Heart left ventricle (tissue), 16 donors: ENCODE measurements at regions not wholly inside any gene's neighbourhood (a gene's known extent, or its start where the extent isn't known, plus 50 kb on each side); places are given as distances from the start of the nearest gene placed in this dataset.

Source experiments
- ATAC-seq, 4 donors: fragments of 200-7000 bp; cut with Tn5 transposase; one replicate each; pipeline ENCODE4 v1.9.1; 2020 to 2022; ENCODE audit warnings: moderate library complexity in 4 of 4, mild to moderate bottlenecking in 3 of 4, moderate number of reproducible peaks in 1 of 4
- DNase-seq, 5 donors: peaks; one replicate each; pipeline ENCODE4 v3.0.0-alpha.2; 2020
- H3K27ac ChIP-seq, 12 donors: fragments of 200-600 bp; sonication (generic) in 4 of 12; one replicate each; pipeline versions ENCODE4 v1.5.0 to v1.8.0; 2016 to 2022; ENCODE audit warnings: mild to moderate bottlenecking in 2 of 12
- H3K27me3 ChIP-seq, 9 donors: fragments of 200-600 bp; sonication (generic) in 2 of 9; one replicate each; pipeline versions ENCODE4 v1.5.1 to v1.8.0; 2016 to 2022; ENCODE audit warnings: mild to moderate bottlenecking in 3 of 9
- H3K36me3 ChIP-seq, 9 donors: fragments of 200-600 bp; sonication (generic) in 2 of 9; one replicate each; pipeline versions ENCODE4 v1.5.0 to v1.8.0; 2018 to 2022; ENCODE audit warnings: mild to moderate bottlenecking in 2 of 9
- H3K4me1 ChIP-seq, 12 donors: fragments of 200-600 bp; sonication (generic) in 4 of 12; one replicate each; pipeline versions ENCODE4 v1.5.0 to v1.8.0; 2016 to 2022; ENCODE audit warnings: mild to moderate bottlenecking in 3 of 12
- H3K4me3 ChIP-seq, 12 donors: fragments of 200-600 bp; sonication (generic) in 4 of 12; one replicate each; pipeline versions ENCODE4 v1.5.0 to v1.8.0; 2017 to 2022; ENCODE audit warnings: mild to moderate bottlenecking in 9 of 12, moderate library complexity in 4 of 12
- H3K9me3 ChIP-seq, 12 donors: fragments of 200-600 bp; sonication (generic) in 4 of 12; one replicate each; pipeline versions ENCODE4 v1.5.0 to v1.8.0; 2016 to 2022; ENCODE audit warnings: mild to moderate bottlenecking in 1 of 12
- POLR2A ChIP-seq, 2 donors: fragments of 450-650 bp; IDR thresholded peaks; one replicate each; pipeline ENCODE4 v1.6.1; 2017; ENCODE audit warnings: antibody characterized with exemption in 2 of 2, mild to moderate bottlenecking in 2 of 2, moderate library complexity in 2 of 2
- WGBS, 4 donors: extraction: QIAGEN DNeasy Blood & Tissue Kit in 2 of 4; methylation state at CpG; one replicate each; pipeline versions ENCODE4 v1.1.5 to v1.1.7; 2013 to 2018; 5-methylcytosine and 5-hydroxymethylcytosine counted together
- intact Hi-C, 10 donors: fragments of 100-400 bp; cut with DNase I; formaldehyde crosslinking; loops; one replicate each; pipeline versions ENCODE4 v1.11.1 to v1.14.2; 2022
- TF ChIP-seq, protein P1 (sequence below), 12 donors: fragments of 200-600 bp; sonication (generic) in 4 of 12; IDR thresholded peaks; one replicate each; pipeline versions ENCODE4 v1.5.0 to v1.8.0; 2018 to 2022; ENCODE audit warnings: antibody characterized with exemption in 12 of 12, mild to moderate bottlenecking in 5 of 12
- donor health status: ischemic (EF 13 %, LVEDD 7.1; RV severe dilation, severe dysfunction).
- donor health status: healthy with polysubstance abuse.
- donor health status: DM: no; HTN: yes; CAD: no.
- donor health status: DM: no; HTN: no; CAD: no.
- donor health status: ischemic (EF 25% LVEDD 6.9; RV normal size, moderate dysfunction).
- donor health status: ischemic (EF 25% LVEDD 5.7; RV mildly dilated, moderate dysfunction).
- donor health status: healthy.
- donor health status: DM: yes; HTN: yes; CAD: no.
- donor health status: ischemic (EF 35%, LVEDD 5.7; RV mildly dilated, moderate dysfunction).
- donor health status: nonischemic (EF 11% LVEDD 7.7; RV severe dilation, severe dysfunction).
- donor health status: DM: yes; HTN: yes; CAD: no.
- donor health status: PGD.
- donor health status: ischemic (EF 29% LVEDD 5.4; RV normal size, mild dysfunction).
- donor health status: nonischemic (EF 23%, LVEDD 6.1; RV moderate dilation, normal function).

GRCh38 chr1:17920881-17921640, 165.9 kb downstream of the ACTL8 start:
- no peak overlapping the region for H3K4me3 ChIP-seq
- no peaks in the 10 kb centered on the region for H3K36me3 ChIP-seq
- DNase-seq (no peak), ATAC-seq (no peak)
- H3K9me3 ChIP-seq = no peaks in the 10 kb centered on the region
- 64 to 75% (median 67%) methylated on average over 9 of the region's 9 CpGs for WGBS, 4 donors
- no peak overlapping the region for H3K27ac ChIP-seq
- H3K4me1 ChIP-seq = peaks cover 0 to 5% (median 0%) of the 10 kb centered on the region in 12 donors
- intact Hi-C loops = loop anchor here in 9 of 10 donors (5.0 to 10.0 kb wide), 8 partner anchors 121 to 664 kb away; no protein-coding TSS in a partner anchor
- TF ChIP-seq POLR2A (IDR thresholded peaks at IDR 0.05) = no peak
- TF ChIP-seq, protein P1, sequence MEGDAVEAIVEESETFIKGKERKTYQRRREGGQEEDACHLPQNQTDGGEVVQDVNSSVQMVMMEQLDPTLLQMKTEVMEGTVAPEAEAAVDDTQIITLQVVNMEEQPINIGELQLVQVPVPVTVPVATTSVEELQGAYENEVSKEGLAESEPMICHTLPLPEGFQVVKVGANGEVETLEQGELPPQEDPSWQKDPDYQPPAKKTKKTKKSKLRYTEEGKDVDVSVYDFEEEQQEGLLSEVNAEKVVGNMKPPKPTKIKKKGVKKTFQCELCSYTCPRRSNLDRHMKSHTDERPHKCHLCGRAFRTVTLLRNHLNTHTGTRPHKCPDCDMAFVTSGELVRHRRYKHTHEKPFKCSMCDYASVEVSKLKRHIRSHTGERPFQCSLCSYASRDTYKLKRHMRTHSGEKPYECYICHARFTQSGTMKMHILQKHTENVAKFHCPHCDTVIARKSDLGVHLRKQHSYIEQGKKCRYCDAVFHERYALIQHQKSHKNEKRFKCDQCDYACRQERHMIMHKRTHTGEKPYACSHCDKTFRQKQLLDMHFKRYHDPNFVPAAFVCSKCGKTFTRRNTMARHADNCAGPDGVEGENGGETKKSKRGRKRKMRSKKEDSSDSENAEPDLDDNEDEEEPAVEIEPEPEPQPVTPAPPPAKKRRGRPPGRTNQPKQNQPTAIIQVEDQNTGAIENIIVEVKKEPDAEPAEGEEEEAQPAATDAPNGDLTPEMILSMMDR (IDR thresholded peaks at IDR 0.05) = no peak
- H3K27me3 ChIP-seq = peaks cover 0 to 59% (median 7%) of the 10 kb centered on the region in 9 donors

- Histone ChIP-seq H3K9me3 (no peaks in the 10 kb centered on the region), H3K4me3 (no peak overlapping the region), H3K4me1 (peaks cover 0 to 5% (median 0%) of the 10 kb centered on the region in 12 donors), H3K36me3 (no peaks in the 10 kb centered on the region), H3K27me3 (peaks cover 0 to 52% (median 7%) of the 10 kb centered on the region in 9 donors), H3K27ac (no peak overlapping the region)
- ATAC-seq = no peak
- peak in 3 of 5 donors; percentile 24 to 39 (median 36) for DNase-seq
- TF ChIP-seq, protein P1 (IDR thresholded peaks at IDR 0.05) = peak; percentile 31 to 57 (median 45)
- TF ChIP-seq POLR2A (IDR thresholded peaks at IDR 0.05) = no peak
- intact Hi-C loops = loop anchor here in 9 of 10 donors (2.0 to 10.0 kb wide), 9 partner anchors 119 to 662 kb away; no protein-coding TSS in a partner anchor
- WGBS, 4 donors = 10 to 17% (median 13%) methylated on average over 6 of the region's 6 CpGs
Observed at GRCh38 chr1:17922833-17923232, 167.7 kb downstream of the ACTL8 start.

DNA sequence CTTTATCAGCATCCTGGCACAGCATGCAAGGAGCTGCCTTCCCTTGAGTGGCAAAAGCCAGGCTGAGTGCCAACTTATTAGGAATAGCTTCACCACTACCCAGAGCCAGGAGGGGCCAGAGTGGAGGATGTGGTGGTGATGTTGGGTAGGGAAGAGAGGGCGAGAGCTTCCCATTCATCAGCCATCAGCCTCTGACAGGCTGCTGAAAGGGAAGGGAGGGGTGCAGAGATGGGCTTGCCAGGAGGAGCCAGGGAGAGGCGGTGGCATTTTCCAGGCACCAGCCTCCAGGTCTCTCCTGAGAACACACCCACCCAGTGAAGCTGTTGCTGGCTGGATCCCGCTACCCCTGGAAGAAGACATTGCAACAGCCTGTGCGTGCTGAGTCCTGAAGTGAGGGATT, 168.5 kb downstream of the ACTL8 start:
- Histone ChIP-seq H3K4me1 (peaks cover 0 to 5% (median 0%) of the 10 kb centered on the region in 12 donors), H3K27ac (no peak overlapping the region), H3K9me3 (no peaks in the 10 kb centered on the region), H3K27me3 (peaks cover 0 to 44% (median 7%) of the 10 kb centered on the region in 9 donors), H3K4me3 (no peak overlapping the region), H3K36me3 (no peaks in the 10 kb centered on the region)
- WGBS, 4 donors = 48 to 64% (median 52%) methylated on average over 4 of the region's 4 CpGs
- no peak for ATAC-seq
- intact Hi-C loops = loop anchor here in 9 of 10 donors (2.0 to 10.0 kb wide), 9 partner anchors 119 to 661 kb away; no protein-coding TSS in a partner anchor
- no peak for DNase-seq
- TF ChIP-seq POLR2A (IDR thresholded peaks at IDR 0.05) = no peak
- TF ChIP-seq, protein P1 (IDR thresholded peaks at IDR 0.05) = no peak

- DNase-seq = no peak
- Histone ChIP-seq H3K4me3 (no peak overlapping the region), H3K4me1 (peaks cover 0 to 5% (median 0%) of the 10 kb centered on the region in 12 donors), H3K27ac (no peak overlapping the region), H3K36me3 (no peaks in the 10 kb centered on the region), H3K27me3 (peaks cover 0 to 35% (median 7%) of the 10 kb centered on the region in 9 donors), H3K9me3 (no peaks in the 10 kb centered on the region)
- TF ChIP-seq, protein P1 (IDR thresholded peaks at IDR 0.05) = no peak
- no peak for TF ChIP-seq POLR2A (IDR thresholded peaks at IDR 0.05)
- ATAC-seq = no peak
- intact Hi-C loops = loop anchor here in 9 of 10 donors (5.0 to 10.0 kb wide), 8 partner anchors 118 to 660 kb away; no protein-coding TSS in a partner anchor
Observed at GRCh38 chr1:17924578-17924977, 169.4 kb downstream of the ACTL8 start.
